ENCODE measurements at regions not wholly inside any gene's neighbourhood (a gene's known extent, or its start where the extent isn't known, plus 50 kb on each side); places are given as distances from the start of the nearest gene placed in this dataset.

GRCh38 chr13:77383097-77383496 is 56.2 kb upstream of the MYCBP2 start:
- Histone ChIP-seq H3K36me3 (ENCODE audit: low read depth) (no peaks in the 10 kb centered on the region), H3K9me3 (no peaks in the 10 kb centered on the region), H3K4me1 (ENCODE audit: low read depth) (no peaks in the 10 kb centered on the region), H3K4me3 (no peak overlapping the region)
- intact Hi-C loops (cut with DNase I, micrococcal nuclease), result no loop called here
- TF ChIP-seq, protein P1, sequence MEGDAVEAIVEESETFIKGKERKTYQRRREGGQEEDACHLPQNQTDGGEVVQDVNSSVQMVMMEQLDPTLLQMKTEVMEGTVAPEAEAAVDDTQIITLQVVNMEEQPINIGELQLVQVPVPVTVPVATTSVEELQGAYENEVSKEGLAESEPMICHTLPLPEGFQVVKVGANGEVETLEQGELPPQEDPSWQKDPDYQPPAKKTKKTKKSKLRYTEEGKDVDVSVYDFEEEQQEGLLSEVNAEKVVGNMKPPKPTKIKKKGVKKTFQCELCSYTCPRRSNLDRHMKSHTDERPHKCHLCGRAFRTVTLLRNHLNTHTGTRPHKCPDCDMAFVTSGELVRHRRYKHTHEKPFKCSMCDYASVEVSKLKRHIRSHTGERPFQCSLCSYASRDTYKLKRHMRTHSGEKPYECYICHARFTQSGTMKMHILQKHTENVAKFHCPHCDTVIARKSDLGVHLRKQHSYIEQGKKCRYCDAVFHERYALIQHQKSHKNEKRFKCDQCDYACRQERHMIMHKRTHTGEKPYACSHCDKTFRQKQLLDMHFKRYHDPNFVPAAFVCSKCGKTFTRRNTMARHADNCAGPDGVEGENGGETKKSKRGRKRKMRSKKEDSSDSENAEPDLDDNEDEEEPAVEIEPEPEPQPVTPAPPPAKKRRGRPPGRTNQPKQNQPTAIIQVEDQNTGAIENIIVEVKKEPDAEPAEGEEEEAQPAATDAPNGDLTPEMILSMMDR (IDR thresholded peaks at IDR 0.05), result no peak
- DNase-seq (no peak), ATAC-seq (no peak)

DNA sequence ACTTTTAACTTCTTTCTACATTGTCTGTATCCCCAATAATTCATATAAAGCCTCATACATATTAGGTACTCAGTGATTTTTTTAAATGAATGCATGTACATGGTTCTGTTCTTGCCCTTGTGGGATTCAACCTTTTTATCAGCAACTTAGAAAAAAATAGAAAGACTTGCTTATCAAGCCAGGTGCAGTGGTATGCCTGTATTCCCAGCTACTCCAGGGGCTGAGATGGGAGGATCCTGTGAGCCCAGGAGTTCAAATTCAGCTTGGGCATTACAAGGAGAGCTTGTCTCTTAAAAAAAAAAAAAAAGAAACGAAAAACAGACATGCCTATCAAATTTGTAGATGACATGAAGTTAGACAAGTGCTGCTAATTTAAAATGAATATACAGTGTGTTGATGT is 54.2 kb upstream of the MYCBP2 start:
- Histone ChIP-seq H3K9me3 (no peaks in the 10 kb centered on the region), H3K36me3 (ENCODE audit: low read depth) (no peaks in the 10 kb centered on the region), H3K4me1 (ENCODE audit: low read depth) (no peaks in the 10 kb centered on the region), H3K4me3 (no peak overlapping the region)
- ATAC-seq, result no peak
- no peak for DNase-seq
- TF ChIP-seq, protein P1 (IDR thresholded peaks at IDR 0.05), result no peak
- intact Hi-C loops (cut with DNase I, micrococcal nuclease), result no loop called here

- intact Hi-C loops (cut with DNase I, micrococcal nuclease), result no loop called here
- Histone ChIP-seq H3K4me1 (ENCODE audit: low read depth) (no peaks in the 10 kb centered on the region), H3K4me3 (no peak overlapping the region), H3K9me3 (no peaks in the 10 kb centered on the region), H3K36me3 (ENCODE audit: low read depth) (no peaks in the 10 kb centered on the region)
- ATAC-seq, result no peak
- no peak for DNase-seq
- TF ChIP-seq, protein P1 (IDR thresholded peaks at IDR 0.05), result no peak
Observed at GRCh38 chr13:77379508-77379907, 52.6 kb upstream of the MYCBP2 start.

DNA sequence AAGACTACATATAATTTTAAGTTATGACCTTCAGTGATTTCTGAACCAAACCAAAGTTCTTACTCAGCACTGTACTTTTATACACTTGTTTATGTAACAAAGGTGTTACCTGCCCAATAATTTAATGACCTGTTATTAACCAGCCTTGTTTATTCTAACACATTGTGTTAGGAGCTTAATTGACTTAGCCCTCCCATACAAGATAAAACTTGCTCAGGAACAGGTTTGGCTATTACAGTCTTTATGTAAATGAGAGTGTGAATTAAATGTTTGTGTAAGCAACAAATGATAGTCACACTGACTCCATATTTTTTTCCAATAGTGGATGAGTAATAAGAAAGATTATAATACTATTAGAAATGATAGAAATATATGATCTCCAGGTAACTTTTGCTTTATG is 51.8 kb upstream of the MYCBP2 start:
- intact Hi-C loops (cut with DNase I, micrococcal nuclease), result no loop called here
- no peak for ATAC-seq
- H3K4me1 ChIP-seq (ENCODE audit: low read depth), result no peaks in the 10 kb centered on the region
- DNase-seq, result no peak
- TF ChIP-seq, protein P1 (IDR thresholded peaks at IDR 0.05), result no peak
- no peak overlapping the region for H3K4me3 ChIP-seq
- no peaks in the 10 kb centered on the region for H3K36me3 ChIP-seq (ENCODE audit: low read depth)
- no peaks in the 10 kb centered on the region for H3K9me3 ChIP-seq

- no peaks in the 10 kb centered on the region for H3K36me3 ChIP-seq (ENCODE audit: low read depth)
- TF ChIP-seq, protein P1 (IDR thresholded peaks at IDR 0.05), result no peak
- no peaks in the 10 kb centered on the region for H3K4me1 ChIP-seq (ENCODE audit: low read depth)
- H3K4me3 ChIP-seq, result no peak overlapping the region
- intact Hi-C loops (cut with DNase I, micrococcal nuclease), result no loop called here
- DNase-seq (no peak), ATAC-seq (no peak)
- H3K9me3 ChIP-seq, result no peaks in the 10 kb centered on the region
Observed at GRCh38 chr13:77377016-77377415, 50.1 kb upstream of the MYCBP2 start.

Measured in mucosa of descending colon (tissue), 3 donors.